MM.1S (cell line): ENCODE measurements at regions not wholly inside any gene's neighbourhood (a gene's known extent, or its start where the extent isn't known, plus 50 kb on each side); places are given as distances from the start of the nearest gene placed in this dataset.

Experiments used
- DNase-seq: peaks from one replicate; pipeline ENCODE4 v3.0.0-alpha.2; 2015
- H2AFZ ChIP-seq: fragments of 300-600 bp; sonication (generic); 2 replicates; pipeline ENCODE4 v1.6.0; 2016; ENCODE audit warnings: antibody characterized with exemption, low read length
- H3F3A ChIP-seq: fragments of 300-600 bp; sonication (generic); 2 replicates; pipeline ENCODE4 v1.6.1; 2016; ENCODE audit warnings: mild to moderate bottlenecking, antibody characterized with exemption, low read length, moderate library complexity, mixed read lengths; ENCODE audit not compliant: insufficient read depth
- H3K27ac ChIP-seq: fragments of 300-600 bp; sonication (generic); 2 replicates; pipeline ENCODE4 v1.5.1; 2016; ENCODE audit warnings: mild to moderate bottlenecking, low read length
- H3K27me3 ChIP-seq: fragments of 300-600 bp; sonication (generic); replicated peaks from 2 replicates; pipeline ENCODE4 v1.6.0; 2016; ENCODE audit warnings: low read length; ENCODE audit not compliant: insufficient read depth
- H3K36me3 ChIP-seq: fragments of 300-600 bp; sonication (generic); replicated peaks from 2 replicates; pipeline ENCODE4 v1.6.1; 2016; ENCODE audit warnings: mild to moderate bottlenecking, low read length, mixed read lengths; ENCODE audit not compliant: insufficient read depth
- H3K4me1 ChIP-seq: fragments of 300-600 bp; sonication (generic); 2 replicates; pipeline ENCODE4 v1.6.1; 2016; ENCODE audit warnings: low read length, mixed read lengths
- H3K4me2 ChIP-seq: fragments of 300-600 bp; sonication (generic); 2 replicates; pipeline ENCODE4 v1.6.0; 2016; ENCODE audit warnings: low read depth, low read length
- H3K4me3 ChIP-seq: fragments of 300-600 bp; sonication (generic); 2 replicates; pipeline ENCODE4 v1.5.1; 2016; ENCODE audit warnings: low read length, mixed read lengths
- H3K79me2 ChIP-seq: fragments of 300-600 bp; sonication (generic); 2 replicates; pipeline ENCODE4 v1.6.1; 2016; ENCODE audit warnings: mixed run types, low read length, mixed read lengths
- H3K9ac ChIP-seq: fragments of 300-600 bp; sonication (generic); 2 replicates; pipeline ENCODE4 v1.6.1; 2016; ENCODE audit warnings: low read length, mixed read lengths
- H3K9me2 ChIP-seq: fragments of 300-600 bp; sonication (generic); replicated peaks from 2 replicates; pipeline ENCODE4 v1.6.1; 2016; ENCODE audit warnings: mild to moderate bottlenecking, low read length, mixed read lengths; ENCODE audit not compliant: insufficient read depth
- H3K9me3 ChIP-seq: fragments of 300-600 bp; sonication (generic); replicated peaks from 2 replicates; pipeline ENCODE4 v1.6.1; 2016; ENCODE audit warnings: mild to moderate bottlenecking, low read length, mixed read lengths; ENCODE audit not compliant: insufficient read depth
- H4K20me1 ChIP-seq: fragments of 300-600 bp; sonication (generic); 2 replicates; pipeline ENCODE4 v1.6.1; 2016; ENCODE audit warnings: mild to moderate bottlenecking, low read length, moderate library complexity, mixed read lengths; ENCODE audit not compliant: insufficient read depth
- CTCF ChIP-seq: fragments of 300-600 bp; sonication (generic); IDR thresholded peaks from 2 replicates; pipeline ENCODE4 v1.5.1; 2016; ENCODE audit warnings: antibody characterized with exemption, low read length, mixed read lengths
- EZH2 ChIP-seq: fragments of 300-600 bp; sonication (generic); optimal IDR thresholded peaks from 2 replicates; pipeline ENCODE3; 2017; ENCODE audit warnings: low read depth, mild to moderate bottlenecking, antibody characterized with exemption, low read length, mixed read lengths
- EZH2phosphoT487 ChIP-seq: fragments of 300-600 bp; sonication (generic); IDR thresholded peaks from 2 replicates; pipeline ENCODE4 v1.6.1; 2018; ENCODE audit warnings: antibody characterized with exemption, low read length

GRCh38 chr5:104731331-104731730, 1168.7 kb upstream of the NUDT12 start:
- H3K9me3 ChIP-seq, result no peaks in the 10 kb centered on the region

GRCh38 chr5:104708027-104708426, 1145.4 kb upstream of the NUDT12 start:
- no peaks in the 10 kb centered on the region for H3K4me1 ChIP-seq
- H3K27me3 ChIP-seq, result no peaks in the 10 kb centered on the region
- no peaks in the 10 kb centered on the region for H4K20me1 ChIP-seq
- no peak overlapping the region for H3K9ac ChIP-seq
- no peak overlapping the region for H3K4me2 ChIP-seq
- H3K4me3 ChIP-seq, result no peak overlapping the region
- no peak overlapping the region for H3K27ac ChIP-seq
- no peak for TF ChIP-seq CTCF
- TF ChIP-seq EZH2phosphoT487, result no peak
- no peak for TF ChIP-seq EZH2
- H3K9me2 ChIP-seq, result no peaks in the 10 kb centered on the region
- no peaks in the 10 kb centered on the region for H3K36me3 ChIP-seq
- no peaks in the 10 kb centered on the region for H3K79me2 ChIP-seq
- DNase-seq, result no peak
- no peak overlapping the region for H2AFZ ChIP-seq
- no peaks in the 10 kb centered on the region for H3K9me3 ChIP-seq
- H3F3A ChIP-seq, result no peaks in the 10 kb centered on the region

More at GRCh38 chr5:104731331-104731730, 1168.7 kb upstream of the NUDT12 start:
- H3K27me3 ChIP-seq, result no peaks in the 10 kb centered on the region
- H3K36me3 ChIP-seq, result no peaks in the 10 kb centered on the region
- no peak overlapping the region for H3K27ac ChIP-seq
- no peak for DNase-seq
- H3K4me3 ChIP-seq, result no peak overlapping the region
- no peak for TF ChIP-seq EZH2phosphoT487
- no peak for TF ChIP-seq CTCF
- TF ChIP-seq EZH2, result no peak
- H4K20me1 ChIP-seq, result no peaks in the 10 kb centered on the region
- H3F3A ChIP-seq, result no peaks in the 10 kb centered on the region
- H3K4me2 ChIP-seq, result no peak overlapping the region
- H3K79me2 ChIP-seq, result no peaks in the 10 kb centered on the region
- H3K9ac ChIP-seq, result no peak overlapping the region
- H3K9me2 ChIP-seq, result no peaks in the 10 kb centered on the region
- no peaks in the 10 kb centered on the region for H3K4me1 ChIP-seq
- no peak overlapping the region for H2AFZ ChIP-seq

- H3K4me2 ChIP-seq, result no peak overlapping the region
- H3K36me3 ChIP-seq, result no peaks in the 10 kb centered on the region
- H3K9me3 ChIP-seq, result no peaks in the 10 kb centered on the region
- no peaks in the 10 kb centered on the region for H3K4me1 ChIP-seq
- H3K27ac ChIP-seq, result no peak overlapping the region
- no peaks in the 10 kb centered on the region for H3K9me2 ChIP-seq
- no peaks in the 10 kb centered on the region for H3K27me3 ChIP-seq
- no peaks in the 10 kb centered on the region for H3F3A ChIP-seq
- no peak for TF ChIP-seq CTCF
- TF ChIP-seq EZH2, result no peak
- no peak for TF ChIP-seq EZH2phosphoT487
- H3K79me2 ChIP-seq, result no peaks in the 10 kb centered on the region
- no peak for DNase-seq
- no peak overlapping the region for H2AFZ ChIP-seq
- H3K4me3 ChIP-seq, result no peak overlapping the region
- no peak overlapping the region for H3K9ac ChIP-seq
- no peaks in the 10 kb centered on the region for H4K20me1 ChIP-seq
Observed at GRCh38 chr5:104706600-104706999, 1144.0 kb upstream of the NUDT12 start.
